Body of pancreas (tissue), 4 donors: ENCODE measurements at regions not wholly inside any gene's neighbourhood (a gene's known extent, or its start where the extent isn't known, plus 50 kb on each side); places are given as distances from the start of the nearest gene placed in this dataset.

Experiments used
- ATAC-seq: fragments of 150-250 bp; one replicate; pipeline ENCODE4 v1.9.1; 2016
- DNase-seq, 4 donors: peaks; one replicate each; pipeline ENCODE4 v3.0.0-alpha.2; 2019
- H3K27ac ChIP-seq, 4 donors: fragments of 200-600 bp; sonication (generic); 1 replicate in 3 of 4; 2 replicates in 1 of 4; pipeline versions ENCODE4 v1.5.1 to v1.6.1; 2016 to 2019; ENCODE audit warnings: mild to moderate bottlenecking in 1 of 4, mixed read lengths in 1 of 4, moderate library complexity in 1 of 4
- H3K27me3 ChIP-seq, 2 donors: fragments of 200-600 bp; sonication (generic); one replicate each; pipeline ENCODE4 v1.6.0; 2016; ENCODE audit warnings: mild to moderate bottlenecking in 1 of 2
- H3K36me3 ChIP-seq, 2 donors: fragments of 200-600 bp; sonication (generic); replicated peaks in 1 of 2; 2 replicates each; pipeline ENCODE4 v1.5.1; 2016; ENCODE audit warnings: low read depth in 2 of 2; ENCODE audit not compliant: insufficient read depth in 1 of 2
- H3K4me1 ChIP-seq: fragments of 200-600 bp; sonication (generic); one replicate; pipeline ENCODE4 v1.6.0; 2016
- H3K4me3 ChIP-seq, 2 donors: fragments of 200-600 bp; sonication (generic); 1 replicate in 1 of 2; 2 replicates in 1 of 2; pipeline ENCODE4 v1.5.1; 2016 to 2019
- H3K9me3 ChIP-seq, 3 donors: fragments of 200-600 bp; sonication (generic); 1 replicate in 2 of 3; 2 replicates in 1 of 3; pipeline ENCODE4 v1.5.1; 2016
- POLR2A ChIP-seq, 3 donors: fragments of 450-650 bp; IDR thresholded peaks; one replicate each; pipeline ENCODE4 v1.6.1; 2016; ENCODE audit warnings: antibody characterized with exemption in 3 of 3, mild to moderate bottlenecking in 2 of 3
- WGBS, 2 donors: methylation state at CpG; one replicate each; pipeline ENCODE4 v1.1.5; 2017; 5-methylcytosine and 5-hydroxymethylcytosine counted together
- intact Hi-C: fragments of 100-400 bp; cut with DNase I; formaldehyde crosslinking; loops from one replicate; pipeline ENCODE4 v1.15.1; 2023
- TF ChIP-seq, protein P1 (sequence below), 7 experiments: fragments of 450-650 bp in 4 of 7; fragments of 200-600 bp in 3 of 7; sonication (generic) in 3 of 7; IDR thresholded peaks; one replicate each; pipeline ENCODE4 v1.5.1; 2016 to 2019; ENCODE audit warnings: antibody characterized with exemption in 7 of 7

DNA sequence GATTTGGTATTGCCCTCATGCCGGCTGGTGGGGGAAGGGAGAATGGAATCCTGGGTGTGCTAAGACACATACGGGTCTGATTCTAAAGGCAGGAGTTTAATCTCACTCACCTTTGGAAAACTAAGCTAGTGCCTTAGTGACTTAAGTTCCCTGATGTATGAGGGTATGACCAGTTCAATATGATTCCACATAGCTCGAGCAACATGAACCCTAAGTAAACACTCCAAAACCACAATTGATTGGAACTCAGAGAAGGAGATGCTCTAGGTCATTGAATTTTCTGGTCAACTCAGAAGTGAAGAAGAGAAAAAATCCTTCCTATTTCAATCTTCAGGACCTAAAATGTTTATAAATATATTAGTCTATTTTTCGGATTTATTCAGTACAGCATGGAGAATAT is 420.1 kb upstream of the INTU start:
- intact Hi-C loops: no loop called here
- Histone ChIP-seq H3K9me3 (no peaks in the 10 kb centered on the region), H3K4me1 (no peaks in the 10 kb centered on the region), H3K27ac (no peak overlapping the region), H3K27me3 (no peaks in the 10 kb centered on the region), H3K36me3 (no peaks in the 10 kb centered on the region), H3K4me3 (no peak overlapping the region)
- ATAC-seq (no peak), DNase-seq (no peak)
- no peak for TF ChIP-seq POLR2A (IDR thresholded peaks at IDR 0.05)
- TF ChIP-seq, protein P1, sequence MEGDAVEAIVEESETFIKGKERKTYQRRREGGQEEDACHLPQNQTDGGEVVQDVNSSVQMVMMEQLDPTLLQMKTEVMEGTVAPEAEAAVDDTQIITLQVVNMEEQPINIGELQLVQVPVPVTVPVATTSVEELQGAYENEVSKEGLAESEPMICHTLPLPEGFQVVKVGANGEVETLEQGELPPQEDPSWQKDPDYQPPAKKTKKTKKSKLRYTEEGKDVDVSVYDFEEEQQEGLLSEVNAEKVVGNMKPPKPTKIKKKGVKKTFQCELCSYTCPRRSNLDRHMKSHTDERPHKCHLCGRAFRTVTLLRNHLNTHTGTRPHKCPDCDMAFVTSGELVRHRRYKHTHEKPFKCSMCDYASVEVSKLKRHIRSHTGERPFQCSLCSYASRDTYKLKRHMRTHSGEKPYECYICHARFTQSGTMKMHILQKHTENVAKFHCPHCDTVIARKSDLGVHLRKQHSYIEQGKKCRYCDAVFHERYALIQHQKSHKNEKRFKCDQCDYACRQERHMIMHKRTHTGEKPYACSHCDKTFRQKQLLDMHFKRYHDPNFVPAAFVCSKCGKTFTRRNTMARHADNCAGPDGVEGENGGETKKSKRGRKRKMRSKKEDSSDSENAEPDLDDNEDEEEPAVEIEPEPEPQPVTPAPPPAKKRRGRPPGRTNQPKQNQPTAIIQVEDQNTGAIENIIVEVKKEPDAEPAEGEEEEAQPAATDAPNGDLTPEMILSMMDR (IDR thresholded peaks at IDR 0.05): no peak
- WGBS, 2 donors: 33 to 37% methylated on average over 4 of the region's 4 CpGs

DNA sequence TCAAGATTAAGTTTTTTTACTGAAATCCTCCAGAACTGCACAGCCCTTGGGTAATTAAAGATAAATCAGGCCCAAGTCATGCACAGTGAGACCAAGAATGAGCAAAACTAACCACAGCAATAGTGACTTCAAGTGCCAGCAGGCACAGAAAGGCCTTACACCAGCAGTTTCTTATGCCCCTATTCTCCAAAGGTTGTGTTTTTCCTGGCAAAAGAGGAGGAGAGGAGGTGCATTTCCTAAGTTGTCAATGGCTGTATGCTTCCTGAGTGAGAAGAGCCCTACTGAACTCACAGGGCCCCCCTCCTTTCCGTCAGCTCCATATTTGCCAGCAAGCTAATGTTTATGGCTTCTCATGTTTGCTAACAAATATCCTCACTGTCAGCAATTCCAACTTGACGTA is 418.7 kb upstream of the INTU start:
- 25 to 29% methylated on average over 2 of the region's 2 CpGs for WGBS, 2 donors
- Histone ChIP-seq H3K9me3 (no peaks in the 10 kb centered on the region), H3K36me3 (no peaks in the 10 kb centered on the region), H3K4me1 (no peaks in the 10 kb centered on the region), H3K4me3 (no peak overlapping the region), H3K27me3 (no peaks in the 10 kb centered on the region), H3K27ac (no peak overlapping the region)
- ATAC-seq (peak; percentile 48), DNase-seq (peak in 1 of 4 donors; percentile 3)
- intact Hi-C loops: no loop called here
- TF ChIP-seq, protein P1 (IDR thresholded peaks at IDR 0.05): no peak
- no peak for TF ChIP-seq POLR2A (IDR thresholded peaks at IDR 0.05)

DNA sequence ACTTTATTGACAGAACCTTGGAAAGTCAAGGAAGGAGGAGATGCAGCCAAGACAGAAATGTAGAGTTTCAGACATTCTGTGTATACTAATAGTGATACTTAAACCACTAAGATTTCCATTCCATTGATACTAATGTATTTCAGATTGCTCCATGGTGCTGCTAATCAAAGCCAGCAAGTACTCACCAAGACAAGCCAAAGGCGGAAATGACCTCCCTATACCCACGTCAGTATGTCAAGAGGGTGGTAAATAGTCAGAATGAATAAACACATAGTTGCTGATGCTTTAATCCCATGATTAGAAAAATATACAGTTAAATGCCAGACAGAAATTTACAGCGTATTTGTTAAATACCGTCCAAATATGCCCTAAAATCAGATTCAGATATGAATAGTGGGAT is 417.8 kb upstream of the INTU start:
- no peak for ATAC-seq
- Histone ChIP-seq H3K4me3 (no peak overlapping the region), H3K9me3 (no peaks in the 10 kb centered on the region), H3K36me3 (no peaks in the 10 kb centered on the region), H3K27ac (no peak overlapping the region), H3K4me1 (no peaks in the 10 kb centered on the region), H3K27me3 (no peaks in the 10 kb centered on the region)
- 48 to 58% methylated on average over 4 of the region's 4 CpGs for WGBS, 2 donors
- intact Hi-C loops: no loop called here
- no peak for DNase-seq
- no peak for TF ChIP-seq POLR2A (IDR thresholded peaks at IDR 0.05)
- TF ChIP-seq, protein P1 (IDR thresholded peaks at IDR 0.05): no peak

DNA sequence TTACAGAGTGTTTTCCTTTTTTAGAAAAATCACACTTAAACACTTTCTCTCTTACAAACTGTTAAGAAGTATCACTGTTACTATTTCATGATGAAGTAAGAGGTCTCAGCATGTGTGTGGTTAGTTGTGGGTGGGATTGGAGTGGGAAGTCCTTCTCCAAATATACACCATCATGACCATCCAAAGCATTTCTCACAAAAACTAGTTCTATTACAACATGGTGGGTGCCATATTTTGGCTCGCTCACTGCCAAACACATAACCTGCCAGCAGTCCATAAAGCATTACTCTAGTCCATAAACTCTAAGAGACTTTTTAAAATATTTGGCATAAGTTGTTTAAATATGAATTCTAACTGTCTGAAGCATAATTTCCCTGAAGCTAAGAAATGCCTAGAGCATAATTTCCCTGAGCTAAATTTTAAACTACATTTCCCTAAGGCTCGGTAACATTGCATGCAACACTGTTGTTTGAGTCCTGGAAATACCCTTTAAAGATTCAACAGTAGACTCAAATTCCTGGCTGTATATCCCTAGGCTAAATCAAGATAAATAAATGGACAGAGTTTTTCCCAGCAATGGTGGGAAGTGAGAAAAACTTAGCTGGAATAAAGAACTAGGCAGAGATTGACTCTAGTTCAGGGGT is 415.0 kb upstream of the INTU start:
- H3K36me3 ChIP-seq: no peaks in the 10 kb centered on the region
- no peaks in the 10 kb centered on the region for H3K9me3 ChIP-seq
- H3K4me3 ChIP-seq: no peak overlapping the region
- H3K27ac ChIP-seq: no peak overlapping the region
- TF ChIP-seq, protein P1 (IDR thresholded peaks at IDR 0.05): no peak
- TF ChIP-seq POLR2A (IDR thresholded peaks at IDR 0.05): no peak
- 65 to 85% methylated on average over 2 of the region's 2 CpGs for WGBS, 2 donors
- intact Hi-C loops: no loop called here
- no peaks in the 10 kb centered on the region for H3K4me1 ChIP-seq
- no peak for ATAC-seq
- no peak for DNase-seq
- no peaks in the 10 kb centered on the region for H3K27me3 ChIP-seq

DNA sequence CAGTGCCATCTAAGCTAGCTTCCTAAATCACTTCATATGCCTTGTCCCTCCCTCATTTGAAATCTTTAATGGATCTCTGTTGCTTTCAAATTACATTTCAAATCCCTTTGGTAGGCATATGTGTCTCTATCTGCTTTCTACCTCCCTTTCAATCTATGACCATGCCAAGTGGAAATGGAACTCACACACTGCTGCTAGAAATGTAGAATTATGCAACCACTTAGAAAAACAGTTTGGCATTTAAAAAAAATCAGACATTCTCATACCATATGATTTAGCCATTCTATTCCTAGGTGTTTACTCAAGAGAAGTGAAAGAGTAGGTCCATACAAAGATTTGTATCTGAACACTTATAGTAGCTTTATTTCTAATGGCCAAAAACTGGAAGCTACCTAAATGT is 413.5 kb upstream of the INTU start:
- no peaks in the 10 kb centered on the region for H3K27me3 ChIP-seq
- no peak for TF ChIP-seq POLR2A (IDR thresholded peaks at IDR 0.05)
- TF ChIP-seq, protein P1 (IDR thresholded peaks at IDR 0.05): no peak
- intact Hi-C loops: no loop called here
- ATAC-seq (no peak), DNase-seq (no peak)
- H3K4me3 ChIP-seq: no peak overlapping the region
- no peak overlapping the region for H3K27ac ChIP-seq
- H3K9me3 ChIP-seq: no peaks in the 10 kb centered on the region
- H3K4me1 ChIP-seq: no peaks in the 10 kb centered on the region
- H3K36me3 ChIP-seq: no peaks in the 10 kb centered on the region
